T-helper 2 cell treated with Interferon-gamma antibody and Interleukin-4, amounts not matched to agents 5 μg/mL and 100 μg/mL, for 36 hours (primary cell): ENCODE measurements at regions not wholly inside any gene's neighbourhood (a gene's known extent, or its start where the extent isn't known, plus 50 kb on each side); places are given as distances from the start of the nearest gene placed in this dataset.
"Not testable (repeated sequence)": the region's sequence is repeated elsewhere in the genome, so short reads cannot be mapped to it uniquely, and the experiment has no call there.

Experiments
- DNase-seq: peaks from one replicate; pipeline ENCODE4 v3.0.0; 2021; ENCODE audit warnings: low spot score
- H3K27ac Mint-ChIP-seq: one replicate; pipeline ENCODE4 v1.8.0; 2021; ENCODE audit warnings: mild to moderate bottlenecking, mixed read lengths
- H3K27me3 Mint-ChIP-seq: one replicate; pipeline ENCODE4 v1.8.0; 2021; ENCODE audit warnings: low read depth, mixed read lengths
- H3K36me3 Mint-ChIP-seq: one replicate; pipeline ENCODE4 v1.8.0; 2021; ENCODE audit warnings: low read depth, mixed read lengths
- H3K4me1 Mint-ChIP-seq: one replicate; pipeline ENCODE4 v1.8.0; 2021; ENCODE audit warnings: low read depth, mixed read lengths
- H3K4me3 Mint-ChIP-seq: one replicate; pipeline ENCODE4 v1.8.0; 2022; ENCODE audit warnings: mild to moderate bottlenecking, moderate library complexity, mixed read lengths
- H3K9me3 Mint-ChIP-seq: one replicate; pipeline ENCODE4 v1.8.0; 2021; ENCODE audit warnings: mixed read lengths

DNA sequence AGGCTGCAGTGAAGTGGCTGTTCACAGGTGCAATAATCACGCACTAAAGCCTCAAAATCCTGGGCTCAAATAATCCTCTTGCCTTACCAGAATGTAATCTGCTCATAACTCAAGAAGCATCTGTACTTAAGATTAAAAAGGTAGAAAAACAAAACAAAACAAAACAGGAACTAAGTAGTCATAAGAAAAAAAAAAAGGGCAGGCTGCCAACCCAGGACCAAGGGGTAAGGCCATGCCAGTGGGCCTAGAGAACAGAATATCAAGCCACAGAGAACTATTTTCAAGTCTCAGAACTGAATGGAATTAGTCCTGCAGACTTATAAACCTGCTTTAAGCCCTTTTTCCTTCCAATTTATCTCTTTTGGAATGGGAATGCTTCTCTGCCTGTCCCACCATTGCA is 64.8 kb upstream of the TBC1D3K start:
- Mint-ChIP-seq H3K36me3 (no peaks in the 10 kb centered on the region), H3K4me1 (peaks cover 12% of the 10 kb centered on the region), H3K27me3 (peaks cover 12% of the 10 kb centered on the region), H3K9me3 (peaks cover 13% of the 10 kb centered on the region), H3K4me3 (no peak overlapping the region), H3K27ac (no peak overlapping the region)
- DNase-seq, result no peak

DNA sequence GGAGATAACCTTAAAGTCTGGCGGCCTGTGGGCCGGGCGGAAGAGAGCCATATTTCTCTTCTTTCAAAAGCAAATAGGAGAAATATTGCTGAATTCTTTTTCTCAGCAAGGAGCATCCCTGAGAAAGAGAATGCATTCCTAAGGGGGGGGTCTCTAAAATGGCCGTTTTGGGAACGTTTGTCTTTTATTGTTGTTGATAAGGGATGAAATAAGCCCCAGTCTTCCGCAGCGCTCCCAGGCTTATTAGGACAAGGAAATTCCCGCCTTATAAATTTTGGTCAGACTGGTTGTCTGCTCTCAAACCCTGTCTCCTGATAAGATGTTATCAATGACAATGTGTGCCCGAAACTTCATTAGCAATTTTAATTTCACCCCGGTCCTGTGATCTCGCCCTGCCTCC is 65.8 kb upstream of the TBC1D3K start:
- H3K27ac Mint-ChIP-seq, H3K4me3 Mint-ChIP-seq, DNase-seq, H3K36me3 Mint-ChIP-seq: not testable (repeated sequence)
- peaks cover 18% of the 10 kb centered on the region for H3K4me1 Mint-ChIP-seq
- peaks cover 13% of the 10 kb centered on the region for H3K27me3 Mint-ChIP-seq
- peaks cover 13% of the 10 kb centered on the region for H3K9me3 Mint-ChIP-seq

DNA sequence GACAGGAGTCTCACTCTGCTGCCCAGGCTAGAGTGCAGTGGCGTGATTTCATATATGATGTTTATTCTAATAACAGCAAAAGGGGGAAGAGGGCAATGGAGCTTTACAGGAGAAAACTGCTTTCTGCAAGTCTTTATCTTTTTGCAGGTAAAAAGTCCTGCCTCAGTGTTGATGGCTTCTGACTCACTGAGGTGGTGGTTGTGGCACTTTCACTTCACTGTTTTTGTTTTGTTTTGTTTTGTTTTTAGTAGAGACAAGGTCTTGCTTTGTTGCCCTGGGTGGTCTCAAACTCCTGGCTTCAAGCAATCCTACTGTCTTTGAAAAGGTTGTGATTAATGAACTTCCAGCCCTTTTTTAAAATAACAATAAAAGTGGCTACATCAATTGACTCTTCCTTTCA is 68.0 kb upstream of the TBC1D3K start:
- peaks cover 14% of the 10 kb centered on the region for H3K27me3 Mint-ChIP-seq
- peaks cover 13% of the 10 kb centered on the region for H3K9me3 Mint-ChIP-seq
- no peak for DNase-seq

DNA sequence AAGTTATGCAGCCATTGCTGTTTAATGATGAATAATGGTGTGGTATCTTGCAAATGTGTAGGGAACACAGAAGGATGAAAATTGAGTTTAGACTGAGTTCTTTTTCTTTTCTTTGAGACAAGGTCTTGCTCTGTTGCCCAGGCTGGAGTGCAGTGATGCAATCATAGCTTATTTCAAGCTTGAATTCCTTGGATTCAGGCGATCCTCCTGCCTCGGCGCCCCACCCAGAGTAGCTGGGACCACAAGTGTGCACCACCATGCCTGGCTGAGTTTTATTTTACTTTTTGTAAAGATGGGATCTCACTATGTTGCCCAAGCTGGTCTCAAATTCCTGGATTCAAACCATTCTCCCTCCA is 74.6 kb upstream of the TBC1D3K start:
- no peak overlapping the region for H3K4me3 Mint-ChIP-seq

More for the DNA sequence above, 68.0 kb upstream of the TBC1D3K start:
- H3K27ac Mint-ChIP-seq, result no peak overlapping the region
- H3K4me3 Mint-ChIP-seq, result no peak overlapping the region
- H3K36me3 Mint-ChIP-seq, result no peaks in the 10 kb centered on the region
- H3K4me1 Mint-ChIP-seq, result peaks cover 19% of the 10 kb centered on the region

DNA sequence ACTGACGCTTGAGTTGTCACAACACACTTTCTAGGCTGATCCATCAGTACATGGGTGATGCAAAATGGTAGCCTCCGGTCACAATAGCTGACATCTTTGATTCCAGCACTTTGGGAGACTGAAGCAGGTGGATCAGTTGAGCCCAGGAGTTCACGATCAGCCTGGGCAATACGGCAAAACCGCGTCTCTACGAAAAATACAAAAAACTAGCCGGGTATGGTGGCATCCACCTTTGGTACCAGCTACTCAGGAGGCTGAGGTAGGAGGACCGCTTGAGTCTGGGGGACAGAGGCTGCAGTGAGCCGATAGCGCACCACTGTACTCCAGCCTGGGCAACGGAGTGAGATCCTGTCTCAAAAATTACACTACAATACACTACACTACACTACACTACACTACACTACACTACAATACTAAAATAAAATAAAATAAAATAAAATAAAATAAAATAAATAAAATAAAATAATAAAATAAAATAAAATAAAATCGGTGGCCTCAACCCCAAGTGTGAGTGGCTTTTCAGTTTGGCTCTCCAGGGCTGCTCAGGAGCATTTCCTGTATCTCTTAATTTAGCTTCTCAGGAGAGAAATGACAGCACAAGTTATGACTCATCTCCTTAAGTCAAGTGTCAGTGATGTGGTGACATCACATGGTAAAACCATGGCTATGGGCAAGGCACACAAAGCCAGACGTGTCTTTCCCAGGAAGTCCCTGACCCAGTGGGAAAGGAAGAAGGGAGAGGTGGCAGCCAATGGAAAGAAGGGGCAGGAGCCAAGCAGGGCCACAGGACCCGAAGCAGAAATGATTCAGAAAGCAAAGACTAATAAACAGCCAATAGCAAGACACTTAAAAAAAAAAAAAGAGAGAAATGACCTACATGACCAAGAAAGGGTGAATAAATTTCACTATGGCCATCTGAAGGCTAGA is 75.3 kb upstream of the TBC1D3K start:
- DNase-seq, result peak; percentile 56
- peaks cover 2% of the 10 kb centered on the region for H3K27me3 Mint-ChIP-seq
- no peaks in the 10 kb centered on the region for H3K36me3 Mint-ChIP-seq
- peak overlapping the region; percentile 90 for H3K27ac Mint-ChIP-seq
- H3K4me3 Mint-ChIP-seq, result no peak overlapping the region
- peaks cover 31% of the 10 kb centered on the region for H3K4me1 Mint-ChIP-seq
- no peaks in the 10 kb centered on the region for H3K9me3 Mint-ChIP-seq

More for the DNA sequence above, 74.6 kb upstream of the TBC1D3K start:
- Mint-ChIP-seq H3K36me3 (no peaks in the 10 kb centered on the region), H3K4me1 (peaks cover 34% of the 10 kb centered on the region), H3K27ac (no peak overlapping the region), H3K9me3 (no peaks in the 10 kb centered on the region), H3K27me3 (peaks cover 2% of the 10 kb centered on the region)
- DNase-seq, result no peak

DNA sequence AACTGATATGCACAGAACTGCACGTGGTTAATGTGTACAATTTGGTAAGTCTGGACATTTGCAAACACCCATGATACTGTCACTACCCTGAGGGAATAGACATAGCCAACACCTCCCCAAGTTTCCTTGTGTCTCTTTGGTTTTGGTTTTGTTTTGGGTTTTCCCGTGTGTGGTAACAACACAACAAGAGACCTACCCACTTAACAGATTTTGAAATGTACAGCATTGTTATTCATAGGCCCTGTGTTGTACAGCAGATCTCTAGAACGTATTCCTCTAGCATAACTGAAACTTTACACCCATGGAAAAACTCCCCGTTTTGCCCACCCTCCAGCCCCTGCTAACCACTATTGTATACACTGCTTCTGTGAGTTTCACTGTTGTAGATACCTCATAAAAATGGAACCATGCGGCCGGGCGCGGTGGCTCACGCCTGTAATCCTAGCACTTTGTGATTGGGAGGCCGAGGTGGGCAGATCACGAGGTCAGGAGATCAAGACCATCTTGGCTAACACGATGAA is 76.3 kb upstream of the TBC1D3K start:
- Mint-ChIP-seq H3K36me3 (no peaks in the 10 kb centered on the region), H3K9me3 (no peaks in the 10 kb centered on the region), H3K27me3 (no peaks in the 10 kb centered on the region), H3K27ac (peak overlapping the region; percentile 60), H3K4me3 (no peak overlapping the region), H3K4me1 (peaks cover 28% of the 10 kb centered on the region)
- no peak for DNase-seq

DNA sequence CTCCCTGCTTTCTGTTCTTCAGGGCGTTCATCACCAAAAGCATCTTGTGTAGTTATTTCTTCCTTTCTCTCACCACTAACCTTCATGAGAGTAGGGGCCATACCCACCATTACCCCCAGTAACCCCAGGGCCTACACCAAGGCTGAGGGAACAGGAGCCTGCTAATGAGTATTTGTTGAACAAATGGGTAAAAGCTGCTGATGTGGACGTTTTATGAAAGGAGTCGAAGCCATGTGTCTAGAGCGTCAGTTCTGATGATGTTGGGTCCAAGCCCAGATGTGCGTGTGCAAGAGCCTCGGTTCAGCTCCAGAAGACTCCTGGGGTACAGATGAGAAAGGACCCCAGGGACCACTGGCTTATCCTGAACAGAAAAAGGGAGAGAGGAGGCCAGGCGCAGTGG is 77.1 kb upstream of the TBC1D3K start:
- Mint-ChIP-seq H3K4me1 (peaks cover 28% of the 10 kb centered on the region), H3K4me3 (peak overlapping the region; percentile 13), H3K27me3 (no peaks in the 10 kb centered on the region), H3K9me3 (no peaks in the 10 kb centered on the region), H3K36me3 (no peaks in the 10 kb centered on the region), H3K27ac (peak overlapping the region; percentile 4)
- no peak for DNase-seq

DNA sequence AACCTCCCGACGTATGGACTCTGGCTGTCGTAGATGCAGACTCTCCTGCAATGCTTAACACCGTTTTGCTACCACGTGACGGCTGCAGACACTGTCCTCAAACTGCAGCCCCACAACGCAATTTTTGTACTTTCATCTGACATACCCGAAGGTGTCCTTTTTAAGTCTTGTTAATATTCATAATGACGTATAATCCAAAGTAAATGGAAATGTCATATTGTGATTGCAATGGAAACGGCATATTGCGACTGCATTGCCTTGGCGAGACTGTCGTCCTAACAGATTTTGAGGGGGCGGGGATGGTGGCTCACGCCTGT is 79.3 kb upstream of the TBC1D3K start:
- Mint-ChIP-seq H3K9me3 (no peaks in the 10 kb centered on the region), H3K27me3 (no peaks in the 10 kb centered on the region), H3K4me3 (no peak overlapping the region), H3K36me3 (no peaks in the 10 kb centered on the region), H3K4me1 (peaks cover 27% of the 10 kb centered on the region), H3K27ac (peak overlapping the region; percentile 68)
- DNase-seq, result no peak

DNA sequence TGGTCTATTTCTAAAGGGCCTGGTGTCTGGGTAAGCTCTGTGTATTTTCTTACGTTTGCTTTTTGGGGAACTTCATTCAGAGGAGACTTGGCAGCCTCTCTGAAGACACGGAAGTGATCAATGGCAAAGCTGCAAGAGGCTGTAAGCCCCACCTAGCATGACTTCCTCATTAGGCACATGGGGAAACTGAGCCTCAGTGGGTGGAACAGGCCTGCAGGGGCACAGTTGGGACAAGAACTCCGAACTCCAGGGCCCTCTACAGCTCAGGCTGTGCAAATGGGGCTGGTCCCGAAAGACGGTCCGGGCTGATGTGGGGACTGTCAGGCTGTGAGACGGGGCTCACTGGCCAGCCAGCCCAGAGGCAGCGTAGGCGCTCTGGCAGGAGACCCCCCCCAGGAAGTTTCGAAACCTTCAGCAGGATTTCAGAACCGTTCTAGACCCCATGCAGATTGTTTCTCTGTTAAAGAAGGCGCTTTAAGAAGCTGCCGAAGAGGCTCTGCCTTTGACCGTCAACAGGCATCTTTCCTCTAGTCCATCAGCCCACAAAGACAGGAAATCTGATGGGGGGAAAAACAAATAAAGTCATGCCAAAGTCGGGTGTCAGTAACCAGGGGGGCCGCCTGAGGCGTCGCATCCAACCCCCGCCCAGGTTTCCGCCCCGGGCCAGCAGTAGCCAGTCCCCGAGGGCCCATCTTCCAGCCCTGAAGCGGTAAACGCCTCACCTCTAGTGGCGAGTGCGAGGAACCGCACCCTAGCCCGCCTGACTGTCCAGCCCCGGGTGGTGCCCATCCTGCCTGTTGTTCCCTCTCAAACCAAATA is 79.8 kb upstream of the TBC1D3K start:
- Mint-ChIP-seq H3K27ac (peak overlapping the region; percentile 68), H3K4me1 (peaks cover 24% of the 10 kb centered on the region), H3K4me3 (no peak overlapping the region), H3K27me3 (no peaks in the 10 kb centered on the region), H3K36me3 (no peaks in the 10 kb centered on the region), H3K9me3 (no peaks in the 10 kb centered on the region)
- DNase-seq, result peak; percentile 61

DNA sequence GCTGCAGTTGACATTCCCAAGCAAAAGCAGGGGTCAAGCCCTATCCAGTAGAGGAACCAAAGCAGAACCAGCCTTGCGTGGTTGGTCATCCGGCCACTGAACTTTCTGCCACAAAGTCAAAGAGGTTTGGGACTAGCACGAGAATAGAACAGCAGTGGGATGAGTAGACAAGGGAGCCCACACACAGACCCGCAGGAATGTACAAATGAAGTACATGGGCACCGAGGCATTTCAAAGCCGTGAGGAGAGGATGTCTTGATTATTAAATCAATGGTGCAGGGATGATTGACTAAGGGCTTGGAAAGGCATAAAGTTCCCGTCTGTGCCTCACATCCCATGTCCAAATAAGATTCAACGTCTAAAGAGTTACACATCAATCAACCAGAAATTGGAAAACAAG is 81.8 kb upstream of the TBC1D3K start:
- DNase-seq, result no peak
- no peaks in the 10 kb centered on the region for H3K36me3 Mint-ChIP-seq
- no peak overlapping the region for H3K27ac Mint-ChIP-seq
- peaks cover 9% of the 10 kb centered on the region for H3K4me1 Mint-ChIP-seq
- no peak overlapping the region for H3K4me3 Mint-ChIP-seq
- H3K9me3 Mint-ChIP-seq, result no peaks in the 10 kb centered on the region
- no peaks in the 10 kb centered on the region for H3K27me3 Mint-ChIP-seq

DNA sequence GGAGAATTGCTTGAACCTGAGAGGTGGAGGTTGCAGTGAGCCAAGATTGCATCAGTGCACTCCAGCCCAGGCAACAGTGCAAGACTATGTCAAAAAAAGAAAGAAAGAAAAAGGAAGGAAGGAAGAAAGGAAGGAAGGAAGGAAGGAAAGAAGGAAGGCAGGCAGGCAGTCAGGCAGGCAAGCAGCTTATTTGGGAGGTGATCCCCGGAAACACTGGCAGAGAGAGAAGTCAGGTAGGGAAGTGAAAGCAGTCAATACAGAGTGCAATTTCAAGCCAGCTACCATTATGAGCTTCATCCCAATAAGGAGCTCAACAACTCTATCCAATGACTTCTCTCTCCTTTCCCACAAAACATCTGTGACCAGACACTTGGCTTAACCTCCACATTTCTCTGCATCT is 83.0 kb upstream of the TBC1D3K start:
- H3K27me3 Mint-ChIP-seq, result peaks cover 3% of the 10 kb centered on the region
- no peak overlapping the region for H3K4me3 Mint-ChIP-seq
- no peak overlapping the region for H3K27ac Mint-ChIP-seq
- H3K36me3 Mint-ChIP-seq, result no peaks in the 10 kb centered on the region
- peaks cover 3% of the 10 kb centered on the region for H3K4me1 Mint-ChIP-seq
- no peaks in the 10 kb centered on the region for H3K9me3 Mint-ChIP-seq
- DNase-seq, result no peak

DNA sequence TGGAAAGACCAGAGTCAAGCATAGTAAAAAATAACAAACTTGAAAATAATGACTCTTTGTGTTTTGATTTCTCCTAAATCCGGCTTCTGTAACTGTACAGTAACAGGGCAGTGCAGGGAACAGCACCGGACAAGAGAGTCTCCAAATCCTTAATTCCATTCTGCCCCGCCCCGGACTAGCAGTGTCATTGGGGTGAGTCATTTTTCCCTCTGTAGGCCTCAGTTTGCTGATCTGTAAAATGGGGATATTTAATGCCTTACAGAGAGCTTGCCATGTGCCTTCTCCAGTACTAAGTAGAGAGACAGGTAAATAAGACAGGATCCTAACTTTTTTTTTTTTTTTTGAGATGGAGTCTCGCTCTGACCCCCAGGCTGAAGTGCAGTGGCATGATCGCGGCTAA is 83.6 kb upstream of the TBC1D3K start:
- H3K27me3 Mint-ChIP-seq, result peaks cover 4% of the 10 kb centered on the region
- H3K27ac Mint-ChIP-seq, result no peak overlapping the region
- DNase-seq, result no peak
- H3K9me3 Mint-ChIP-seq, result no peaks in the 10 kb centered on the region
- H3K4me1 Mint-ChIP-seq, result peaks cover 4% of the 10 kb centered on the region
- no peak overlapping the region for H3K4me3 Mint-ChIP-seq
- no peaks in the 10 kb centered on the region for H3K36me3 Mint-ChIP-seq

DNA sequence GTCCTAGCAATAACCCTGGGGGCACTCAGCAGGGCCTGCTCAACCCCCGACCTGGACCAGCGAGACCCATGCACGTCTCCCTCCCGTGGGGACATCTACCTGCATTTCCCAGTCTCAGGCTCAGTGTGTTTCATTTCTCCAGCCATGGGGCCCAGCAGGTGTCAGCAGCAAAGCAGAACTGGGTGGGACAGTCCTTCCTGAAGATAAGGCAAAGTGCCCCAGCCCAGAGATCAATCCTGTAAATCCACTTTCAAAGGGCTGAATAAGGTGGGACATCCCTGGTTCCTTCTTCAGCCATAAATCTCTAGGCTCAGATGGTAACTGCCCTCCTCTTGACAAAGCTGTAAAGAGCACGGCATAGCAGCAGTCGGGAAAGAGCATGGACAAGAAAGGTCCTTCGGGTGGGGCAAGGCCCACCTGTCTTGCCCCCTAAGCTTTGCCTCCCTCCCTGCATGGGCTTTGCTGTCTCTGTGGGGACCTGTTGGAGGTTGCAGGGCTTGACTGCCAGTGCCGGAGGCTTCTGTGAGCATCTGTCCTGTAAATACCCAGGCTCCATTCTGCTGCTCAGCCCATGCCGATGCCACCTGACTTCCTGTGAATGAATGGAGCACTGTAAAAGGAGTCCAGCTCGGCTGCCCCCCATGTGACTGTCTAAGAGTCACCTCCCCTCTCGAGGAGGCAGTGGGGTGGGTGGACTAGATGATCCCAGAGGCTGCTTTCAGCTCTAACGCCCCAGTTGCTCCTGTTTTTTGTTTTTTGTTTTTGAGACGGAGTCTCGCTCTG is 84.8 kb upstream of the TBC1D3K start:
- H3K4me3 Mint-ChIP-seq, result no peak overlapping the region
- peaks cover 4% of the 10 kb centered on the region for H3K27me3 Mint-ChIP-seq
- no peak for DNase-seq
- no peak overlapping the region for H3K27ac Mint-ChIP-seq
- H3K36me3 Mint-ChIP-seq, result no peaks in the 10 kb centered on the region
- H3K9me3 Mint-ChIP-seq, result no peaks in the 10 kb centered on the region
- peaks cover 12% of the 10 kb centered on the region for H3K4me1 Mint-ChIP-seq
